ENCODE measurements at regions not wholly inside any gene's neighbourhood (a gene's known extent, or its start where the extent isn't known, plus 50 kb on each side); places are given as distances from the start of the nearest gene placed in this dataset.

- DNase-seq (no peak), ATAC-seq (no peak)
- TF ChIP-seq CTCF (IDR thresholded peaks at IDR 0.05) (no peak), POLR2A (IDR thresholded peaks at IDR 0.05) (no peak)
- intact Hi-C loops (cut with DNase I), result no loop called here
- Histone ChIP-seq H3K36me3 (replicated peaks in 1 of 2; ENCODE audit: insufficient read depth in 1 of 2, low read depth in 2 of 2) (no peaks in the 10 kb centered on the region), H3K27me3 (no peaks in the 10 kb centered on the region), H3K27ac (no peak overlapping the region), H3K4me3 (no peak overlapping the region), H3K9me3 (no peaks in the 10 kb centered on the region), H3K4me1 (no peaks in the 10 kb centered on the region)
- 22 to 23% methylated on average over 2 of the region's 2 CpGs for WGBS, 2 donors
Measured at GRCh38 chr13:77480066-77480465, 55.4 kb upstream of the SCEL start.

- H3K4me3 ChIP-seq, result no peak overlapping the region
- H3K36me3 ChIP-seq (replicated peaks in 1 of 2; ENCODE audit: insufficient read depth in 1 of 2, low read depth in 2 of 2), result no peaks in the 10 kb centered on the region
- DNase-seq, result no peak
- no peaks in the 10 kb centered on the region for H3K9me3 ChIP-seq
- ATAC-seq, result no peak
- intact Hi-C loops (cut with DNase I), result no loop called here
- H3K27ac ChIP-seq, result no peak overlapping the region
- no peaks in the 10 kb centered on the region for H3K4me1 ChIP-seq
- 46 to 50% methylated on average over 2 of the region's 2 CpGs for WGBS, 2 donors
- TF ChIP-seq POLR2A (IDR thresholded peaks at IDR 0.05) (no peak), CTCF (IDR thresholded peaks at IDR 0.05) (no peak)
- no peaks in the 10 kb centered on the region for H3K27me3 ChIP-seq
Measured at GRCh38 chr13:77479326-77479725, 56.2 kb upstream of the SCEL start.

- ATAC-seq (no peak), DNase-seq (no peak)
- no peak for TF ChIP-seq POLR2A (IDR thresholded peaks at IDR 0.05)
- TF ChIP-seq CTCF (IDR thresholded peaks at IDR 0.05), result no peak
- Histone ChIP-seq H3K4me1 (no peaks in the 10 kb centered on the region), H3K27me3 (no peaks in the 10 kb centered on the region), H3K36me3 (replicated peaks in 1 of 2; ENCODE audit: insufficient read depth in 1 of 2, low read depth in 2 of 2) (no peaks in the 10 kb centered on the region), H3K4me3 (no peak overlapping the region), H3K27ac (no peak overlapping the region), H3K9me3 (no peaks in the 10 kb centered on the region)
- intact Hi-C loops (cut with DNase I), result no loop called here
- 67 to 78% methylated on average over 3 of the region's 3 CpGs for WGBS, 2 donors
Measured at GRCh38 chr13:77477299-77477848, 58.1 kb upstream of the SCEL start.

- Histone ChIP-seq H3K36me3 (replicated peaks in 1 of 2; ENCODE audit: insufficient read depth in 1 of 2, low read depth in 2 of 2) (no peaks in the 10 kb centered on the region), H3K4me1 (no peaks in the 10 kb centered on the region), H3K9me3 (no peaks in the 10 kb centered on the region), H3K4me3 (no peak overlapping the region), H3K27me3 (no peaks in the 10 kb centered on the region), H3K27ac (no peak overlapping the region)
- TF ChIP-seq POLR2A (IDR thresholded peaks at IDR 0.05) (no peak), CTCF (IDR thresholded peaks at IDR 0.05) (no peak)
- ATAC-seq (no peak), DNase-seq (no peak)
- intact Hi-C loops (cut with DNase I), result no loop called here
Measured at GRCh38 chr13:77476456-77476855, 59.0 kb upstream of the SCEL start.

GRCh38 chr13:77475345-77476084 lies 60.0 kb upstream of the SCEL start:
- ATAC-seq, result no peak
- Histone ChIP-seq H3K36me3 (replicated peaks in 1 of 2; ENCODE audit: insufficient read depth in 1 of 2, low read depth in 2 of 2) (no peaks in the 10 kb centered on the region), H3K4me3 (no peak overlapping the region), H3K9me3 (no peaks in the 10 kb centered on the region), H3K27ac (no peak overlapping the region), H3K4me1 (no peaks in the 10 kb centered on the region), H3K27me3 (no peaks in the 10 kb centered on the region)
- 95 to 97% methylated on average over 12 to 44 of the region's 47 CpGs for WGBS, 2 donors
- DNase-seq, result no peak
- TF ChIP-seq POLR2A (IDR thresholded peaks at IDR 0.05), result no peak
- TF ChIP-seq CTCF (IDR thresholded peaks at IDR 0.05), result no peak
- intact Hi-C loops (cut with DNase I), result no loop called here

Data from body of pancreas (tissue), 4 donors.